ENCODE measurements at regions not wholly inside any gene's neighbourhood (a gene's known extent, or its start where the extent isn't known, plus 50 kb on each side); places are given as distances from the start of the nearest gene placed in this dataset.

DNA sequence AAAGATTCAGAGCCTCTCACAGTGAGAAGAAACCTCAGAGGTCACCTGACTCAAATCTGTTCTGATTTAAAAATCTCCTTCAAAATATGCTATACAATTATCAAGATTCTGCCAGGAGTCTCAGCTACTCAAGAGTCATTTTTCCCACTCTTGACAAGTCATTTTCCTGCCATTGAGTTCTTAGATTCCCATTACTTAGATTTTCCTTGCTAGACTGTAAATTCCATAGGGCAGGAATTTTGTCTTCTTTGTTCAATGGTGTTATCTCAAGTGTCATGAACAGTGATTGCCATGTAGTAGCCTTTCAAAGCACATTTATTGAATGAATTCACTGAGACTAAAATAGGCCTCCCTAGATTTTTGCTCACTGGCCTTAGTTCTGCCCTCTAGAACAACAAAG, 95.9 kb downstream of the PCTP start (continued):
- TF ChIP-seq ZNF532 (CRISPR knock-in tag; IDR thresholded peaks at IDR 0.05; ENCODE audit: borderline replicate concordance) = no peak
- TF ChIP-seq ZNF138 (CRISPR knock-in tag; conservative IDR thresholded peaks at IDR 0.05) = no peak
- TF ChIP-seq, protein P1, sequence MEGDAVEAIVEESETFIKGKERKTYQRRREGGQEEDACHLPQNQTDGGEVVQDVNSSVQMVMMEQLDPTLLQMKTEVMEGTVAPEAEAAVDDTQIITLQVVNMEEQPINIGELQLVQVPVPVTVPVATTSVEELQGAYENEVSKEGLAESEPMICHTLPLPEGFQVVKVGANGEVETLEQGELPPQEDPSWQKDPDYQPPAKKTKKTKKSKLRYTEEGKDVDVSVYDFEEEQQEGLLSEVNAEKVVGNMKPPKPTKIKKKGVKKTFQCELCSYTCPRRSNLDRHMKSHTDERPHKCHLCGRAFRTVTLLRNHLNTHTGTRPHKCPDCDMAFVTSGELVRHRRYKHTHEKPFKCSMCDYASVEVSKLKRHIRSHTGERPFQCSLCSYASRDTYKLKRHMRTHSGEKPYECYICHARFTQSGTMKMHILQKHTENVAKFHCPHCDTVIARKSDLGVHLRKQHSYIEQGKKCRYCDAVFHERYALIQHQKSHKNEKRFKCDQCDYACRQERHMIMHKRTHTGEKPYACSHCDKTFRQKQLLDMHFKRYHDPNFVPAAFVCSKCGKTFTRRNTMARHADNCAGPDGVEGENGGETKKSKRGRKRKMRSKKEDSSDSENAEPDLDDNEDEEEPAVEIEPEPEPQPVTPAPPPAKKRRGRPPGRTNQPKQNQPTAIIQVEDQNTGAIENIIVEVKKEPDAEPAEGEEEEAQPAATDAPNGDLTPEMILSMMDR (IDR thresholded peaks at IDR 0.05) = no peak
- no peak for TF ChIP-seq ZNF219 (CRISPR knock-in tag; IDR thresholded peaks at IDR 0.05; ENCODE audit: borderline replicate concordance)

DNA sequence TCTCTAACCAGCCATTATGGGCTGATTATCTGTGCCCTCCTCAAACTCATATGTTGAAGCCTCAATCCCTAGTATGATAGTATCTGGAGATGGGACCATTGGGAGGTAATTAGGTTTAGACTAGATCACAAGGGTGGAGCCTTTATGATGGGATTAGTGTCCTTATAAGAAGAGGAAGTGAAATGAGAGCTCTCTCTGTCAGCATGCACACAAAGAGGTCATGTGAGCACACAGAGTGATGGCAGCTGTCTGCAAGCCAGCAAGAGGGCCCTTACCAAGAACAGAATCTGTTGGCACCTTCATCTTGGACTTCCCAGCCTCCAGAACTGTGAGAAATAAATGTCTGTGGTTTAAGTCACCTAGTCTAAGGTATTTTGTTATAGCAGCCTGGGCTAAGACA, 101.9 kb downstream of the PCTP start:
- Mint-ChIP-seq H3K36me3 (no peaks in the 10 kb centered on the region), H3K4me3 (no peak overlapping the region), H3K27me3 (ENCODE audit: low read depth) (no peaks in the 10 kb centered on the region), H3K9me3 (no peaks in the 10 kb centered on the region), H3K27ac (no peak overlapping the region), H3K4me1 (no peaks in the 10 kb centered on the region)
- CTCF ChIA-PET = no interaction called here
- ATAC-seq = no peak
- DNase-seq (ENCODE audit: low spot score) = no peak
- POLR2A ChIA-PET = no interaction called here
- TF ChIP-seq NFATC4 (CRISPR knock-in tag; IDR thresholded peaks at IDR 0.05) = no peak
- no peak for TF ChIP-seq E2F4 (CRISPR knock-in tag; IDR thresholded peaks at IDR 0.05; ENCODE audit: borderline replicate concordance, low read depth)
- TF ChIP-seq, protein P2, sequence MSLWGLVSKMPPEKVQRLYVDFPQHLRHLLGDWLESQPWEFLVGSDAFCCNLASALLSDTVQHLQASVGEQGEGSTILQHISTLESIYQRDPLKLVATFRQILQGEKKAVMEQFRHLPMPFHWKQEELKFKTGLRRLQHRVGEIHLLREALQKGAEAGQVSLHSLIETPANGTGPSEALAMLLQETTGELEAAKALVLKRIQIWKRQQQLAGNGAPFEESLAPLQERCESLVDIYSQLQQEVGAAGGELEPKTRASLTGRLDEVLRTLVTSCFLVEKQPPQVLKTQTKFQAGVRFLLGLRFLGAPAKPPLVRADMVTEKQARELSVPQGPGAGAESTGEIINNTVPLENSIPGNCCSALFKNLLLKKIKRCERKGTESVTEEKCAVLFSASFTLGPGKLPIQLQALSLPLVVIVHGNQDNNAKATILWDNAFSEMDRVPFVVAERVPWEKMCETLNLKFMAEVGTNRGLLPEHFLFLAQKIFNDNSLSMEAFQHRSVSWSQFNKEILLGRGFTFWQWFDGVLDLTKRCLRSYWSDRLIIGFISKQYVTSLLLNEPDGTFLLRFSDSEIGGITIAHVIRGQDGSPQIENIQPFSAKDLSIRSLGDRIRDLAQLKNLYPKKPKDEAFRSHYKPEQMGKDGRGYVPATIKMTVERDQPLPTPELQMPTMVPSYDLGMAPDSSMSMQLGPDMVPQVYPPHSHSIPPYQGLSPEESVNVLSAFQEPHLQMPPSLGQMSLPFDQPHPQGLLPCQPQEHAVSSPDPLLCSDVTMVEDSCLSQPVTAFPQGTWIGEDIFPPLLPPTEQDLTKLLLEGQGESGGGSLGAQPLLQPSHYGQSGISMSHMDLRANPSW (CRISPR knock-in tag; conservative IDR thresholded peaks at IDR 0.05; ENCODE audit: low read depth) = no peak
- TF ChIP-seq EMX1 (CRISPR knock-in tag; IDR thresholded peaks at IDR 0.05) = no peak
- no peak for TF ChIP-seq MYBL2 (CRISPR knock-in tag; IDR thresholded peaks at IDR 0.05)
- TF ChIP-seq NFE2L1 (CRISPR knock-in tag; IDR thresholded peaks at IDR 0.05) = no peak
- TF ChIP-seq SMAD3 (CRISPR knock-in tag; IDR thresholded peaks at IDR 0.05; ENCODE audit: borderline replicate concordance) = no peak
- TF ChIP-seq, protein P3, sequence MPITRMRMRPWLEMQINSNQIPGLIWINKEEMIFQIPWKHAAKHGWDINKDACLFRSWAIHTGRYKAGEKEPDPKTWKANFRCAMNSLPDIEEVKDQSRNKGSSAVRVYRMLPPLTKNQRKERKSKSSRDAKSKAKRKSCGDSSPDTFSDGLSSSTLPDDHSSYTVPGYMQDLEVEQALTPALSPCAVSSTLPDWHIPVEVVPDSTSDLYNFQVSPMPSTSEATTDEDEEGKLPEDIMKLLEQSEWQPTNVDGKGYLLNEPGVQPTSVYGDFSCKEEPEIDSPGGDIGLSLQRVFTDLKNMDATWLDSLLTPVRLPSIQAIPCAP (CRISPR knock-in tag; IDR thresholded peaks at IDR 0.05) = no peak

DNA sequence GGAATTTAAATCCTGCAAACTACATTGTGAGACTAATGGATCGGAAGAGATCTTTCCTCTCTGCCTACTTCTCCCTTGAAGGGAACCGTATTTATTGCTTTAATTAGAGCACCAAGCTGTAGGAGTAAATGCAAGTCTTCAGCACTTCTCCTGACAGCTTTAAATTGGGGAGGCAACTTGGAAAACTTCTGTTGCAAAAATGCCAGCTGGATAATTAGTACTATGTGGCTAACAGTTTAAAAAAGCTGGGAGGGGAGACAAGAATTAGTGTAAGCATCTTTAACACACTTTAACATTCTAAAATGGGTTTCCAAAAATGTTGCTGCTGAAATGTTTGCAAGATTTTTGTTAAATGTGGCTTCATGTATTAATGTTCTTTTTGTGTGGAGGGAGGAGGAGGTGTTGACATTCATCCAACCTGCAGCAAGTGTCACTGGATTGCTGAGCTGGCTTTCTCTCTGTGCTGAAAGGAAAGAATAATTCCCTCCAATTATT, 108.5 kb downstream of the PCTP start:
- TF ChIP-seq ZMAT4 (CRISPR knock-in tag; IDR thresholded peaks at IDR 0.05) (no peak), CBFB (CRISPR knock-in tag; IDR thresholded peaks at IDR 0.05; ENCODE audit: low read depth) (no peak), FOXP4 (CRISPR knock-in tag; IDR thresholded peaks at IDR 0.05) (no peak), NFYB (CRISPR knock-in tag; conservative IDR thresholded peaks at IDR 0.05; ENCODE audit: low read depth) (no peak)
- POLR2A ChIA-PET = no interaction called here
- CTCF ChIA-PET = no interaction called here
- DNase-seq (ENCODE audit: low spot score) (no peak), ATAC-seq (no peak)
- Mint-ChIP-seq H3K27ac (no peak overlapping the region), H3K9me3 (no peaks in the 10 kb centered on the region), H3K36me3 (no peaks in the 10 kb centered on the region), H3K4me3 (no peak overlapping the region), H3K4me1 (no peaks in the 10 kb centered on the region), H3K27me3 (ENCODE audit: low read depth) (no peaks in the 10 kb centered on the region)
